ENCODE measurements at regions not wholly inside any gene's neighbourhood (a gene's known extent, or its start where the extent isn't known, plus 50 kb on each side); places are given as distances from the start of the nearest gene placed in this dataset.

- peak; percentile 21 for DNase-seq (ENCODE audit: low read depth)
- TF ChIP-seq, protein P1, sequence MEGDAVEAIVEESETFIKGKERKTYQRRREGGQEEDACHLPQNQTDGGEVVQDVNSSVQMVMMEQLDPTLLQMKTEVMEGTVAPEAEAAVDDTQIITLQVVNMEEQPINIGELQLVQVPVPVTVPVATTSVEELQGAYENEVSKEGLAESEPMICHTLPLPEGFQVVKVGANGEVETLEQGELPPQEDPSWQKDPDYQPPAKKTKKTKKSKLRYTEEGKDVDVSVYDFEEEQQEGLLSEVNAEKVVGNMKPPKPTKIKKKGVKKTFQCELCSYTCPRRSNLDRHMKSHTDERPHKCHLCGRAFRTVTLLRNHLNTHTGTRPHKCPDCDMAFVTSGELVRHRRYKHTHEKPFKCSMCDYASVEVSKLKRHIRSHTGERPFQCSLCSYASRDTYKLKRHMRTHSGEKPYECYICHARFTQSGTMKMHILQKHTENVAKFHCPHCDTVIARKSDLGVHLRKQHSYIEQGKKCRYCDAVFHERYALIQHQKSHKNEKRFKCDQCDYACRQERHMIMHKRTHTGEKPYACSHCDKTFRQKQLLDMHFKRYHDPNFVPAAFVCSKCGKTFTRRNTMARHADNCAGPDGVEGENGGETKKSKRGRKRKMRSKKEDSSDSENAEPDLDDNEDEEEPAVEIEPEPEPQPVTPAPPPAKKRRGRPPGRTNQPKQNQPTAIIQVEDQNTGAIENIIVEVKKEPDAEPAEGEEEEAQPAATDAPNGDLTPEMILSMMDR (IDR thresholded peaks at IDR 0.05; ENCODE audit: insufficient read depth, low read depth, low read length, missing control alignments): no peak
- no peak overlapping the region for H3K4me3 ChIP-seq (ENCODE audit: low read length)
Measured at GRCh38 chr11:110891411-110891810, 179.2 kb upstream of the ARHGAP20 start.

DNA sequence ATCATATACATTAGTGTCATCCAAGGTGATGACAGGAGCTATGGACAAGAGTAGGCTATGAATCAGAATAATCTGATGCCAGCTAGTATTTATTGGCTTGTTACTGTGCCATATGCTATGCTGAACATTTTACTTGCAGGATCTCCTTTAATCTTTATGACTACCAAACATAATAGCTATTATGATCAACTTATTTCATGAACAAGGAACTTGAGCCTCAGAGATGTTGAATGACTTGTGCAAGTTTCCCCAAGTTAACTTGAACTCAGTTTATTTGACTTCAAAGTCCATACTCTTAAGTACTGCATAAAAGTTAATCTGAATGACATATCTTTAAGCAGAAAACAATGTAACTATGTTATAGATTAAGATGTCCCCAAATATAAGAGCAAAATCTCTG, 178.8 kb upstream of the ARHGAP20 start:
- DNase-seq (ENCODE audit: low read depth): no peak
- H3K4me3 ChIP-seq (ENCODE audit: low read length): no peak overlapping the region
- TF ChIP-seq, protein P1 (IDR thresholded peaks at IDR 0.05; ENCODE audit: insufficient read depth, low read depth, low read length, missing control alignments): no peak

GRCh38 chr11:110886288-110886970, 174.2 kb upstream of the ARHGAP20 start:
- H3K4me3 ChIP-seq (ENCODE audit: low read length): no peak overlapping the region
- TF ChIP-seq, protein P1 (IDR thresholded peaks at IDR 0.05; ENCODE audit: insufficient read depth, low read depth, low read length, missing control alignments): no peak
- DNase-seq (ENCODE audit: low read depth): no peak

DNA sequence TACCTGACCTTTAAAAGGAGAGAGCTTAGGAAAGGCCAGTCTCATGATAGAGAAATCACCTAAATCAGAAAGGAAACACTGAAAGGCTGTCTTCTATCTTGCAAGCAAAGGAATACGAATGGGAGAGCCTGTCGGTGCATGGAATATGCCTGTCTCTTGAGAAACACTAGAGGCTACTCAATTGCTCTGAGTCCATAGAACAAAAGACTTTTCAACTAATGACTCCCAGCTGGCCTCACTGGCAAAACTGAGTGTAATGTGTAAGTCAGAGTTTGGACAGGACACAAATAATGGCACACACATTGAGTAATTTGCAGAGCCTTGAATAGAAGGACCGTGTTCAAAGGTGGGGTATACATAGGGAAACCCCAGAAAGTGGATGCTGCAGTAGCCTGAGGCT, 171.0 kb upstream of the ARHGAP20 start:
- no peak overlapping the region for H3K4me3 ChIP-seq (ENCODE audit: low read length)
- TF ChIP-seq, protein P1 (IDR thresholded peaks at IDR 0.05; ENCODE audit: insufficient read depth, low read depth, low read length, missing control alignments): no peak
- no peak for DNase-seq (ENCODE audit: low read depth)

GRCh38 chr11:110878513-110878912, 166.3 kb upstream of the ARHGAP20 start:
- no peak overlapping the region for H3K4me3 ChIP-seq (ENCODE audit: low read length)
- DNase-seq (ENCODE audit: low read depth): no peak
- TF ChIP-seq, protein P1 (IDR thresholded peaks at IDR 0.05; ENCODE audit: insufficient read depth, low read depth, low read length, missing control alignments): no peak

DNA sequence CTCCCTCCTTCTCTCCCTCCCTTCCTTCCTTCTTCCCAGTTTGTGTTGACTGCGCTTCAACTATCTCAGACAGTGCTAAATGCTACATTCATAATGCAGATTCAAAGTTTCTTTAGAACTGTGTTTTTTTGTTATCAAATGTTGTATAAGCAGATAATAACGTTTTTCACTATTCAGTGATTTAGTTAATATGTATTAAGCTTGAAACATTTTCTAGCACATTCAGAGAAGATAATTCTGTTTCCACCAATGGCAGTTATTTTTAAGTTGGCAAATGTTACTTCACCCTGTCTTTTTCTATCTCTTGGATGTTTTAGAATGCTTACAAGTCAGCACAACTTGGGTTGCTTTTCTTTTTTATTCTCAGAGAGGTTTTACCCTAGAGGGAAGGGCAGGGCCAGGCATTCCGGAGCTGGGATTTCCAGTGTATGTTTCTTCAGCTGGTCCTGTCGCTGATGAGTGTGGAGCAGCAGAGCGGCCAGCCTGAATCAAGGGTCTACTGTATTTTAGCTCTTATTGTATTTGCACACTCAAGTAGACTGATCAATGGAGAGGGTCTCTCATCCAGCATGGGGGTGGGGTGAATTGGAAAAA, 162.3 kb upstream of the ARHGAP20 start:
- TF ChIP-seq, protein P1 (IDR thresholded peaks at IDR 0.05; ENCODE audit: insufficient read depth, low read depth, low read length, missing control alignments): no peak
- DNase-seq (ENCODE audit: low read depth): no peak
- no peak overlapping the region for H3K4me3 ChIP-seq (ENCODE audit: low read length)

GRCh38 chr11:110873975-110874374, 161.7 kb upstream of the ARHGAP20 start:
- TF ChIP-seq, protein P1 (IDR thresholded peaks at IDR 0.05; ENCODE audit: insufficient read depth, low read depth, low read length, missing control alignments): no peak
- H3K4me3 ChIP-seq (ENCODE audit: low read length): no peak overlapping the region
- DNase-seq (ENCODE audit: low read depth): no peak
